Kidney capillary endothelial cell (primary cell): ENCODE measurements at regions not wholly inside any gene's neighbourhood (a gene's known extent, or its start where the extent isn't known, plus 50 kb on each side); places are given as distances from the start of the nearest gene placed in this dataset.
"Not testable (repeated sequence)": the region's sequence is repeated elsewhere in the genome, so short reads cannot be mapped to it uniquely, and the experiment has no call there.

ENCODE experiments used
- DNase-seq: peaks from one replicate; pipeline ENCODE4 v3.0.0-alpha.2; 2018; ENCODE audit warnings: low spot score

DNA sequence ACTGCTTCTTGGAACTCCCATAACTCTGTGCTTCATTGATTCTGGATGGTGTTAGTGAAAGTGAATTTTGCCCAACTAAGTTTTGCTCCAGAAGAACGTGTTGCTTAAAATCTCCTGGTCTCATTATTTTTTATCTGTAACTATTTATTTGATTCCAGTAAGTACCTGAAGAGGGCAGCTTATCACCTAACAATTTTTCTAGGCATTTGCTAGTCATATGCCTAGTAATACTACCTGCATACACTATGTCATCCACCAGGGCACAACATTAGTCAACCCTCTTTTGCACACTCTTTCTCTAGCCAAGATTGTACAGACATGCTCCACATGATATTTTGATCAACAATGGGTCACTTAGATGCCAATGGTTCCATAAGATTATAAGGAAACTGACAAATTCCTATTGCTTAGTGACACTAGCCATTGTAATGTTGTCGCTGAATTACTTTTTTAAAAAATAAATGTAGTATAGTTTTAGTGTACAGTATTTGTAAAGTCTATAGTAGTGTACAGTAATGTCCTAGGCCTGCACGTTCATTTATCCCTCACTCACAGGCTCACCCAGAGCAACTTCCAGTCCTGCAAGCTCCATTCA, 499.9 kb upstream of the AADAT start:
- no peak for DNase-seq

DNA sequence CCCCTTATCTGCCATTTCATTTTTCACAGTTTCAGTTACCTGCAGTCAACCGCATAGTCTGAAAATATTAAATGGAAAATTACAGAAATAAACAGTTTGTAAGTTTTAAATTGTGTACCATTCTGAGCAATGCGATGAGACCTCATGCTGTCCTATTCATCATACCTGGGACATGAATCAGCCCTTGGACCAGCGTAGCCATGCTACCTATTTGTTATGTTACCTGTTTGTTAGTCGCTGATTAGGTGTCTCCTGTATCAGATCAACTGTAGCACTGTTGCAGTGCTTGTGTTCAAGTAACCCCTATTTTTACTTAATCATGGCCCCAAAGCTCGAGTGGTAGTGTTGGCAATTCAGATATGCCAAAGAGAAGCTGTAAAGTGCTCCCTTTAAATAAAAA, 492.2 kb upstream of the AADAT start:
- no peak for DNase-seq

DNA sequence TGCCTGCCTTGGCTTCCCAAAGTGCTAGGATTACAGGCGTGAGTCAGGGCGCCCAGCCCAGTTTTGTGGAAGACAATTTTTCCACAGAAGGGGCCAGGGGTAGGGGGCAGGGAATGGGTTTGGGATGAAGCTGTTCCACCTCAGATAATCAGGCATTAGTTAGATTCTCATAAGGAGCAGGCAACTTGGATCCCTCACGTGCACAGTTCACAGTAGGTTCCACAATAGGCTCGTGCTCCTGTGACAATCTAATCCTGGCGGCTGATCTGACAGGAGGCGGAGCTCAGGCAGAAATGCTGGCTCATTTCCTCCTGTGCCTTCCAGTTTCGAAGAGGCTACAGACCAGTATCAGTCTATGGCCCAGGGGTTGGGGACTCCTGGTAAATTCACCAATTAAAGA, 491.6 kb upstream of the AADAT start:
- no peak for DNase-seq

DNA sequence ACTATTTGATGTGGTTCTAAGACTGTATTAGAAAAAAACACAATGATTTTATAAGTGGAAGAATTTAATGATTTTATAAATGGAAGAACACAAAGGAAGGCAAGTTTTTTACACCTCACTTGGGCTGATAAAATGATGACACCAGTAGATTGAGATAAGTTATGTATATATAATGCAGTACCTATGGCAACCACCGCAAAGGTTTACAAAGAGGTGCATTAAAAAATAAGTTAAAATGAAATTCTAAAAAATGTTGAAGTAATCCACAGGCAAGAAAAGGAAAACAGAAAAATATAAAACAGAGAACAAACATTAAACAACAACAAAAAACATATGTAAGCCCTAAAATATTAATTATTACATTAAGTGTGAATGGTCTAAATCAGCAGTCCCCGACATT, 490.9 kb upstream of the AADAT start:
- no peak for DNase-seq

DNA sequence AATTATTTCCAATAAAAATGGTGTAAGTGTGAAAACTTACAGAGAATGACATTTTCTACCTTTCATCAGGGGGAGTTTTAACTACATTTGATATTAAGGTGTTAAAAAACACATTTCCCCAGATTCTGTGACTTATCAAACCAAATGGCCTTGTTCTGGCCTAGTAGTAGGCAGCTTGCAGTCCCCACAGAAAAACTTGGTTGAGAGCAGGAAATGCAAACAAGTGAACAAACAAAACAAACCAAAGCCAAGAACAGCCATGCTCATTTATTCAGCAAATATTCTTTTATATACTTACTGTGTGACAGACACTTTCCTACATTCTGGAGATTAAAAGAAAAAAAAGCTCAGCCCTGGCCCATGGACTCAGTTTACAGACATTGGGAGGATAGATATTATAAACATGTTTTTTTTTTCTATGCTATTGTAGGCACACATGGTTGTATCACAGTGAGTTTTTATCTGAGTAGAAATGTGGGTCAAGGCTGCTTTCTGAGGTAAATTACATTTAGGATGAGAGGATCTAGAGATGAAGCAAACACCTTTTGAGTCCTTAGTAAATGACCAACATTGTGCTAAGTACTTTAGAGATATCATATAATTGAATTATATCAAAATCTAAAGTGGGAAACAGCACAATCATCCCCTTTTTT, 449.2 kb upstream of the AADAT start:
- no peak for DNase-seq

DNA sequence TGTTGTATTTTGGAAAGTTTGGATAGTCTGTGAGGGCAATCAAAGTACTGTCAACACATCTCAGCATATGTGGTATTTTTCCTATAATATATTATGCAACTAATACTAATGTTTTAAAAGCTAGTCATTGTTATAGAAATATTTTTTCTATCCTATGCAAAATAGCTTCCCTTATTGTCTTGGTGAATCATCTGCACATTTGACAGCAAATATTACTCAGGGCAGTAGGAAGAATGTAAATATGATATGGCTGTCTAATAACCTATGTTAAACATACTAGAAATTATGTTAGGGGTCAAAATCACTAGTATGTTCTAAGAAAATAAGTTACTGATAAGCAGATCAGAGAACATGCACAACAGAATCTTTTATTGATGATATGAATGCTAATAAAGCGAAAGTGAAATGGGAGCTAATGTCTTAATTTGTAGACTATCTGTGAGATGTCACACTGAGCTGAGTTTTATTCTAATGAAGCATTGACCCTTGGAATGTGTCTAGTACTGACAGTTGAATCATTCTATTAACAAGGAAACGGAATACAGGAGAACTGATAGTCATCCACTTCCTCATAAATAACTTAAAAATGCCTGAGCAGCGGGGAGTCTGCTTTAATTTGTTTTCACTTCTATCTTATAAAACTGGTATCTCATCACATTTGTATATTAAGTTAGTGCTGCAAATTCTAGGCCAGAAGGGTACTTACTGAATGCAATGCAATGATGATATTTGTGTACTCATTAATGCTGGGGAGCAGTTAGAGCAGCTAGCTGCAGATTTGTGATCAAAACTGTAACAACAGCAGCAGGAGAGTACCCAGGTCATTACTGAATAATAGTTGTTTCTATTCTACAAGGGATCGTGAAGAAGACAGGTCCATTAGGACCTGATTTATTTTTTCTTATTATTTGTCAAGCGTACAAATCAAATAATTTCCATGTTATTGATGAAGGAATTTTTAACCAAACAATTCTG, 440.3 kb upstream of the AADAT start:
- no peak for DNase-seq

DNA sequence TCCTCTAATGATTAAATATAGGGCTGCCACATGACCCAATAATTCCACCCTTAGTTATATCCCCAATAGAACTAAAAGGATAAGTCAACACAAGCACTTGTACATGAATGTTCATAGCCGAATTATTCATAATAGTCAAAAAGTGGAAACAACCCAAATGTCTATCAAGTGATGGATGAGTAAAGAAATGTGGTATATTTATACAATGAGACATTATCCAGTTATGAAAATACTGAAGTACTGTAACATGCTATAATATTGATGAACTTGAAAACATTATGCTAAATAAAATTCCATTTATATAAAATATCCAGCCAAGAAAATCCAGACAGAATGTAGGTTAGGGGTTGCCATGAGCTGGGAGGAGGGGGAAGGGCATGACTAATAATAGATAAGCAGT, 436.7 kb upstream of the AADAT start:
- DNase-seq: no peak

DNA sequence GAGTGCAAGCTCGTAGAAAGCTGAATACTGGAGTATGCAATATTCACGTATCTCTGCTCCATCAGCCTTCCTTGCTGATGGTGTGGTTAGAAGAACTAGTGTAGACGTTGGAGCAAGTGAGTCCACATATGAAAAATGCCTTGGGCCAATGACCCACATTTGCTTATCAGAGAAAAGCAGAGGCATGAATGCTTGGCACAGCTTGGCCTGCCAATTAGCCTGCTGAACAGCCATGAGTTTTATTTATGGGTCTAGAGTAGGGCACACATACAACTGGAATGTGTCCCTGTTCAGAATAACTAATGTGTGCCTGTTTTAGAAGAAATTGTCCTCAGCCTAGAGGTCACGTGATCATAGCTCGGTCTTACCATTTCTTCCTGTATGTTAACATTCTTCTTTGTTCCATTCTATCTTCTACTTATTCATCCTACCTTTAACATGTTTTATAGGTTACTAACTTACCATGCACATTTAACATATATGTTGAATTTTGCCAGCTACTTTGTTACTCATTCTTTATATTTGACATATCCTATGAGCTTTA, 432.7 kb upstream of the AADAT start:
- no peak for DNase-seq

DNA sequence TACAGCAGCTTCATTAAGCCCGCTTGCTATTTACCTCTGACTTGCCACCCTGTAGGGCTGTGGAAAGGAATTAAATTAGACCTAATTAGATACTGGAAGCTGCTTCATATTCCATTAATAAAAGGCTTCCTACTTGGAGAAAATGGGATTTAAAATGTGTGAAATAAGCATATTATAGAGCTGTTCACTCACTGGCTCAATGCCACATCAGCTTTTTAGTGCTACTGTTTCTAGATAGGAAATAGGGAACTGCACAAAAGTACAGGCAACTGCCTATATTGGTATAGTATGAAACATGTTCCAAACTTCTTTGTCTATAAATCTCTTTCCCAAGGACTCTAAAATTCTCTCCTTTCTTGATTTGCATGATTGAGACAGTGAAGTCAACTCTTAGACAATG, 407.9 kb upstream of the AADAT start:
- no peak for DNase-seq

DNA sequence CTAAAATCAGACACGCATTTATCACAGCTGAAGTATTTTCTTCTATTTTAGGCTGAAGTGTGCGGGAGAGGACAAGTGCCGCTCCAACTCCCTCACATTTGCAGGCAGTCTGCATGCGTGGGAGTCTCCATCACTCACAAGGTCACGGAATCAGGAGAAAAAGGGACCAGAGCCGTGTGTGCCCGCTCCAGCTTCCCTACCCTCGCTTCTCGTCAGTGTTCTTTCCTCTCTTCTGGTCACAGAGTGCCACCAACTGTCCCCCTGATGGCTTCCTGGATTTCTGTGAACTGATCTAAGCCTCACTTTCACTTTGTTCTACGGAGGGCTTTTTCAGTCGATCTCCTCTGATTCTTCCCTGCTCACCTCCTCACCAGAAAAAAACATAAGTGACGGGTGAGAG, 407.4 kb upstream of the AADAT start:
- no peak for DNase-seq

DNA sequence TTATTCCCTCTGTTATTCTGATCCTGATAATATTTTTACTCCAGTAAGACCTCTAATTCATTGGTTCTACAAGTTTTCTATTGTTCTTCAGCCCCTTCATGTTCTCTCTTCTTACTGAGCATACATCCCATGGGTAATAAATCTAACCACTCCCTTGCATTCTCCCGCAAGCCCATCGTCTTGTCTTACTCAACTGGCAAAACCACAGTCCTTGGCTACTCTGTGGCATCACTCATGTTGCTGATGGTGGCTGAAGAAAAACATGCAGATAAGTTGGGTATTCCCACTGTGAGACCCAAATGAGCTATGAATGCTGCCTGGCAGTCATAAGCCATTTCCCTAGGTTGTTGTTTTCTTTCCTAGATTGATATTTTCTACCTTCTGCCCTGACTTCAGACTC, 402.2 kb upstream of the AADAT start:
- DNase-seq: no peak

DNA sequence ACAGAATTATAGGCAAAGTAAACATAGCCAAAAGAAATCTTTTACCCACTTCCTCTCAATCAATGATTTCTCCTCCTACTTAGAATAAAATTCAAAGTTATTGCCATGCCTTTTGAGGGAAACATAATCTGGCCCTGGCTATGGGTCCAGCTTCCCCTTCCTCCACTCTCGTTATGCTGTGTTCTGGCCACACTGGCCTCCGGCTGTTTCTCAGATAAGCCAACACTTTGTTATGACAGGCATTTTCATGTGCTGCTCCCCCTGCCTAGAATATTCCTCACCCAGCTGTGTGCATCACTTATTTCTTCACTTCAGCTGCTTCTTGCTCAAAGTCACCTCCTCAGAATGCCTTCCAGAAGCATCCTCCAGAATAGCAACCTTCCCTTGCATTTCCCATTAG, 386.6 kb upstream of the AADAT start:
- no peak for DNase-seq

DNA sequence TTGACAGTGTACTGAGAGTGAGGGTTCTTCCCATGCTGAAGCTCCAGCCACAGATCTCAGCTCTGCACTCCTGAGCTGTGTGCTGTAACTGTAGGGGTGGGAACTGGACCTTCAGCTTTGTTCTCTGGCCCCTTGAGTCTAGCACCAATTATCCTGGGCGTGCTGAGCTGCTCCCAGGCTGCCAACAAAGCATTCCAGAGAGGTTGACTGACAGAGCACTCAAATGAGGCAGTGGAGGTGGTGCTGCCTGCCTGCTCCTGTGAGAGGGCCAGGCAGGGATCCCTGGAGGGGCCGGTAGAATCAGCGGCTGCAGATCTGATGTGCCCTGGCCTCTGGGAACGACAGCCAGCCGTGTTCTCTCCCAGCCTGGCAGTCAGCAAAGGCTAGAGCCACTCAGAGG, 375.7 kb upstream of the AADAT start:
- DNase-seq: no peak

DNA sequence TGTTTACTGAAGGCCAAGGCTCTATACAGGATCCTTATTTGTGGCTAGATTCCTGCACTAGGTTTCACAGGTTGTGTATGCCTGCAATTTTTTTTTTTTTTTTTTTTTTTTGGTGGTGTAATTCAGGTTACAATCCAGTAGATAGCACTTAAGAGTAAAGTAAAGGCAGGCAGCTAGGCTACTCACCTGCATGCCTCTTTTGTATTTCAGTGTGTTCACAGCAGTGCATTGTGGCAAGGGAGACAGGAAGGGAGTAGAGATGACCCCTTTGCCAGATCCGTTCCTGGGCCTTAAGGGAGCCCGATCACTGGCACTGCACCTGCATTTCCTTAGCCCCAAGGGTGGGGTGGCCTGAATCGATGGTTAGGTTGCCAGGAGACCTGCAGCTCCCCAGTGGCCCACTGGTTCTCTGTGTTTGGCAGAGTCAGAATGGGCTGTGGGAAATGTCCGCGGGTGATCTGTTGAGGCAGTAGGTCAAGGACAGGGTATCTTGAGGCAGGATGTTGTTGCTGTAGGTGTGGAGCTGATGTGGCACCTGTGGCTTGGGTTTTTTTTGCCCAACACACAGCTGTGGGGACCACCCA, 374.9 kb upstream of the AADAT start:
- no peak for DNase-seq

DNA sequence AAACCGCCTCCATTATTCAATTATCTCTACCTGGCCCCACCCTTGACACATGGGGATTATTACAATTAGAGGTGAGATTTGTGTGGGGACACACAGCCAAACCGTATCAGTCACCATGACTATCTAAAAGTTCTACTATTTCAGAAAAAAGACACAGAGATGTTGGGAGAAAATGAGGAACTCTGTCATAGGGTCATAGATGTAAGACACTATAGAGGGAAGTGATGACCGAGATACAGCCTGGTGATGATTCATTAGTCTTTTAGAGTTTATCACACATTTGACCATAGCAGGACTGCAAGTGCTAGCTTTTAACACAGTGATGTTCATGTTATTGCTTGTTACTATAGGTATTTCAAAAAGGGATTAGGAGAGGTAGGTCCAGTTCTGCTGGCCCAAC, 357.0 kb upstream of the AADAT start:
- no peak for DNase-seq

DNA sequence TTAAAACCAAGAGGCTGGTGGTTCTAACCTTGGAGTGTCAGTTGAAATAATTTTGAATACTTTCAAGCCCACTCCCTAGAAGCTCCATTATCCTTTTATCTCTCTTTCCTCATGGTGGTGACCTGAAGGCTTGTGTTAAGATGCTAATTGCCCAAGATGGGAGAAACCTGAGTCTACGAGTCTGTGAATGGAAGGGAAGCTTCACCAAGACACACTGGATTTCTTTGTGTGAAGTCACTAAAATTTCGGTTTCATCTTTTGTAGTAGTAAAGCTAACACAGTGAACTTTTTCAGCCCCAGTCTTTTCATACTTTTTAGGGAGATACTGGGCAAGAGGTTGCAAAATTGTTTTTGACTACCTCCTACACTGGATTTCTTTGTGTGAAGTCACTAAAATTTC, 351.4 kb upstream of the AADAT start:
- not testable (repeated sequence) for DNase-seq

DNA sequence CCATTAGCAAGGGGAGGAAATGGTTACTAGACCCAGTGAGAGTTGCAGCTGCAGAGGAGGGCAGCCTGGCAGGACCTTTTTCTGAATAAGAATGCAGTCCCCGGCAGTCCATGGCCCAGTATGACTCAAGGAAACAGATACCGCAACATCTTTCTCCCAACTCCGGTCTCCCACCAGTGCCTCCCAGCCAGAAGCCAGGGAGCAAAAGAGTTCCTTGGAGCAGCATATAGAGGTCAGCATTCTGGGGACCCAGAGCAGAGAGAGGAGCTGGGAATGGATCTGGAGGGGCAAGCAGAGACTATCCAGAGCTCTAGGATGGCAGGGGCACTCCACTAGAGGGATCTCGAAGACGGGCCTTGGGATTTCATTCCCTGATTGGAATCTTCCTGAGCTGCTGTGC, 339.2 kb upstream of the AADAT start:
- DNase-seq: no peak

DNA sequence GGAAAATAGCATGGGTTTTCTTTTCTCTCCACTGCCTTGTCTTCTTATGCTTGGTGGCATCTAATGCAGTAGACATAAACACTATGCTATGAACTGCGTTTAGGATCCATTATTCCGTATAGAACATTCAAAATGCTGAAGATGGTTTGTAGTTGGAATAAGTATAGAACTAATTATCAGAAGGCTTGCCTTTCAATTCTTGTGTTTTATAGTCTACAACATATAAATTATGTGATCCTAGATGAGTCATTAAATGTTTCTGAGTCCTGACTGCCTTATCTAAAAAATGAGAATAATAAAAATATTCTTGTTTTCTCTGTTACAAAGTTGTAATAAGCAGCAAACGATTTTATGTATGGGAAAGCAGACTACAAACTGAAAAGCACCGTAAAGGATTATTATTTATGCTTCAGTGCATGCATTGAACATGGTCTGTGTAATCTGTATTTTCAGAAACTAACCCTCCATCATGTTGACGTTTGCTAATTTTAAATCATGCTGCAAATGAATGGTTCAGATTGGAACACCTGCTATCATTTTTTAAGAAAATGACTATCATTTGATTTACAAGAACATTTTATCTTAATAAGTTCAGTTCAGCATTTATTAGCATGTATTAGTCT, 335.9 kb upstream of the AADAT start:
- no peak for DNase-seq

DNA sequence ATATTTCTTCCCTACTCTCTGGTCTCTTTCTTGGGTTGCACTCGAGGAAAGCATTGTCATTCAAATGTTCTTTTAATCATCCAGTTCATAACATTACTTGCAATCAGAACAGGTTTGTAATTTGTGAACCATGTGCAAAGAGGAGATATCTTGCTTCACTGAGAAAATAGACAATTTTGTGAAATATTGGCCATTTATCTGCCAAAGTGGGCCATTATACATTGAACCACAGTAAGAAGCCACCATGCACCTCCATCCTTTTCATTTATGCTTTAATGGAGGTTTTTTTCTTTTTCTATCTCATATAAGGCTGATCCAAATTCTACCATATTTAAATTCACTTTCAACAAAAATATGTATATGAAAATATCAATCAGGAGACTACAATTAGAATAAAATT, 335.3 kb upstream of the AADAT start:
- no peak for DNase-seq

DNA sequence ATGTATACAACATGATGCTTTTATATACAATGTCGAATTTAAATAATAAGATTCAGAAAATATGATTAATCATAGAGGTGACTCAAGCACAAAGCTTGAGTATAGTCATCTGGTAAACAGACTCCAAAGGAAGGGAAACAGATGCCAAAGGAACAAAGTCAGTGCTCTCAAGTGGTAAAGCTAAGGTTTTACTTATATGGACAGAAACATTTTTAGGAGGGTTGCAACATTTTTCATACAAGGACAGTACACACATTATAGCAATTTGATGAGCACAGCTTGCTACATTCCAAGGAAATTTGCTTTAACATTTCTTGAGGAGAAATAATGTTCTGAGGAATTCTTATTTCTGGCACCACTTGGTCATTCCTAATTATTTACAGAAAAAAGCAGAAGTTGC, 333.4 kb upstream of the AADAT start:
- DNase-seq: no peak

DNA sequence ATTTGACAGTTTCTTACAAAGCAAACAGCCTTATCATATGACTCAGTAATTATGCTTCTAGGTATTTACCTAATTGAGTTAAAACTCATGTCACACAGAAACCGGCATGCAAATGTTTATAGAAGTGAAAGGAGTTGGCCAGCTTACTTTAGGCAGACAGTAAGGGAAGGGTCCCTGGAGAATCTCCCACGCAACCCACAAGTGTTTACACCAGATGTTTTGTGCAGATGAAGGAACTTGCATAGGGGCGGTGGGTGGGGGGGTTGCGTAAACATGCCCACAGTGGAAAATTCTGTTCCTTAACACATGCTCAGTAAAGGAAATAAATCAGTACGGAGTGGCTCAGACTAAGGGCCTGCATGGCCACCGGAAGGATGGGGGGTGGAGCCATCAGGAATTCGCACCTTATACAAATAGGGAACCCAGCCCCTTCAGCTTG, 330.5 kb upstream of the AADAT start:
- DNase-seq: no peak

DNA sequence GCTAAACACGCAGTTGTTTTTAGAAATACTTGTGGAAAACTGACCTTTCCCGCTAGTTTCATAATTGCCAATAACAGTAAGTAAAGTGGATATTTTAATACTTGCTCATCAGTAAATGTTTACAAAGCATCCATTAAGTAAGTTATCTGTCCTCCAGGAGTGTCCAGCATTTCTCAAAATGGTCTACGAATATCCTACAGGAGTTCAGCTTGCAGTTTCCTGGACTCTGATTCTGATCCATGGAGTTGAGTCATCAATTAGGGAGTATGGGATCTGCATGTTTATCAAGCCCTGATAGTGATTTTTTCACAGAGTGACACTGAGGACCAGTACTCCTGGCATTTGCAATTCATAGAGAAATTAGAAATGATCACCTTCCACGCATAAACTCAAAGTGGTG, 325.2 kb upstream of the AADAT start:
- no peak for DNase-seq
